GM21390 (cell line): ENCODE measurements at regions not wholly inside any gene's neighbourhood (a gene's known extent, or its start where the extent isn't known, plus 50 kb on each side); places are given as distances from the start of the nearest gene placed in this dataset.
A peak's percentile ranks its signal among the peaks of the same experiment; 100 is the strongest.

Experiments
- ATAC-seq: cut with Tn5 transposase; IDR thresholded peaks from one replicate; pipeline ENCODE4 v1.9.1; 2021; ENCODE audit not compliant: unreplicated experiment

- no peak for ATAC-seq
These were observed 343.7 kb downstream of the ENC1 start for GRCh38 chr5:74296685-74297408.

- ATAC-seq, result no peak
These were observed 344.9 kb downstream of the ENC1 start for GRCh38 chr5:74295676-74296075.

- no peak for ATAC-seq
These were observed 345.4 kb downstream of the ENC1 start for GRCh38 chr5:74295141-74295540.

- ATAC-seq, result peak; percentile 71
These were observed 346.3 kb downstream of the ENC1 start for GRCh38 chr5:74294231-74294705.

GRCh38 chr5:74293182-74293581 is 347.3 kb downstream of the ENC1 start:
- no peak for ATAC-seq

- no peak for ATAC-seq
These were observed 349.8 kb downstream of the ENC1 start for GRCh38 chr5:74290634-74291241.

- ATAC-seq, result no peak
These were observed 350.8 kb downstream of the ENC1 start for GRCh38 chr5:74289691-74290090.

- ATAC-seq, result no peak
These were observed 351.3 kb downstream of the ENC1 start for GRCh38 chr5:74289238-74289637.

- no peak for ATAC-seq
These were observed 351.9 kb downstream of the ENC1 start for GRCh38 chr5:74288448-74289108.

- no peak for ATAC-seq
These were observed 352.5 kb downstream of the ENC1 start for GRCh38 chr5:74288038-74288437.

GRCh38 chr5:74286734-74287695 is 353.5 kb downstream of the ENC1 start:
- no peak for ATAC-seq

GRCh38 chr5:74285675-74286280 is 354.8 kb downstream of the ENC1 start:
- ATAC-seq, result no peak

GRCh38 chr5:74282490-74282889 is 358.0 kb downstream of the ENC1 start:
- ATAC-seq, result no peak

GRCh38 chr5:74281166-74281565 is 359.4 kb downstream of the ENC1 start:
- no peak for ATAC-seq

- ATAC-seq, result no peak
These were observed 360.2 kb downstream of the ENC1 start for GRCh38 chr5:74280306-74280705.

GRCh38 chr5:74279244-74279643 is 361.3 kb downstream of the ENC1 start:
- no peak for ATAC-seq

GRCh38 chr5:74277418-74277817 is 363.1 kb downstream of the ENC1 start:
- no peak for ATAC-seq

GRCh38 chr5:74275171-74275992 is 365.1 kb downstream of the ENC1 start:
- ATAC-seq, result no peak

GRCh38 chr5:74274326-74274725 is 366.2 kb downstream of the ENC1 start:
- ATAC-seq, result no peak
